Activated gamma-delta T cell treated with anti-CD3 and anti-CD28 coated beads, Interleukin-2, amount 50 U/mL, for 16 hours (primary cell): ENCODE measurements at regions not wholly inside any gene's neighbourhood (a gene's known extent, or its start where the extent isn't known, plus 50 kb on each side); places are given as distances from the start of the nearest gene placed in this dataset.

Experiments
- DNase-seq: peaks from one replicate; pipeline ENCODE4 v3.0.0-alpha.2; 2020; ENCODE audit warnings: low read depth

GRCh38 chr2:111219285-111219684, 98.6 kb downstream of the BCL2L11 start:
- no peak for DNase-seq

GRCh38 chr2:111219734-111220505, 99.2 kb downstream of the BCL2L11 start:
- no peak for DNase-seq

- DNase-seq = no peak
Measured at GRCh38 chr2:111220962-111221361, 100.2 kb downstream of the BCL2L11 start.

- no peak for DNase-seq
Measured at GRCh38 chr2:111221701-111222100, 101.0 kb downstream of the BCL2L11 start.

GRCh38 chr2:111222204-111222866, 101.6 kb downstream of the BCL2L11 start:
- no peak for DNase-seq

- no peak for DNase-seq
Measured at GRCh38 chr2:111225856-111226255, 105.1 kb downstream of the BCL2L11 start.

- DNase-seq = no peak
Measured at GRCh38 chr2:111226876-111227700, 106.4 kb downstream of the BCL2L11 start.

GRCh38 chr2:111227716-111228141, 107.0 kb downstream of the BCL2L11 start:
- no peak for DNase-seq

GRCh38 chr2:111231532-111232252, 111.0 kb downstream of the BCL2L11 start:
- DNase-seq = no peak

GRCh38 chr2:111235192-111236015, 114.7 kb downstream of the BCL2L11 start:
- no peak for DNase-seq

GRCh38 chr2:111236025-111236424, 115.3 kb downstream of the BCL2L11 start:
- no peak for DNase-seq

GRCh38 chr2:111238296-111238695, 117.6 kb downstream of the BCL2L11 start:
- DNase-seq = no peak

- DNase-seq = no peak
Measured at GRCh38 chr2:111239107-111239506, 118.4 kb downstream of the BCL2L11 start.

GRCh38 chr2:111239581-111240249, 119.0 kb downstream of the BCL2L11 start:
- no peak for DNase-seq

GRCh38 chr2:111243295-111243694, 122.6 kb downstream of the BCL2L11 start:
- DNase-seq = no peak

GRCh38 chr2:111244864-111245263, 124.2 kb downstream of the BCL2L11 start:
- no peak for DNase-seq

GRCh38 chr2:111246620-111247061, 125.9 kb downstream of the BCL2L11 start:
- no peak for DNase-seq

- DNase-seq = no peak
Measured at GRCh38 chr2:111247491-111247890, 126.8 kb downstream of the BCL2L11 start.

- no peak for DNase-seq
Measured at GRCh38 chr2:111249806-111250205, 129.1 kb downstream of the BCL2L11 start.

- no peak for DNase-seq
Measured at GRCh38 chr2:111250448-111251030, 129.8 kb downstream of the BCL2L11 start.
